Hypothalamus (tissue), 51 donors: ENCODE measurements at regions not wholly inside any gene's neighbourhood (a gene's known extent, or its start where the extent isn't known, plus 50 kb on each side); places are given as distances from the start of the nearest gene placed in this dataset.

Experiments used
- DNase-seq, 51 donors: peaks; one replicate each; lab custom pipeline; 2025; lab: John Stamatoyannopoulos, UW

DNA sequence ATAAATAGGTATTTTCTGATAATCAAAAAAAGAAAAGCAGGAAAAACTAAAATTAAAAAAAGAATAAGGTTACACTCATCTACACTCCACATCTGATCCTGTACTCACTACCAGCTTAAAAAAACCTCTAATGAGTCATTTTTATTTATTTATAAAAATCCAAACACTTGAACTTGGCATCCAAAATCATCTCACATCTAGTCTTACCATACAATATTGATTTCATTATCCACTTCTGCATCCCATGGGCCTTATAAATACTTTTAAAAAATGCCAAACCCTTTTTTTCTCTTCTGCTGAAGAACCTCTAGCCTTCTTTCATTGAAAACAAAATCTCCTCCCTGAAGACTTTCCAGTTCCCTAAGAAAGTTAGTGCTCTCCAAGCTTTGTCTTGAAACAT, 109.7 kb downstream of the TMTC3 start:
- DNase-seq, result no peak

DNA sequence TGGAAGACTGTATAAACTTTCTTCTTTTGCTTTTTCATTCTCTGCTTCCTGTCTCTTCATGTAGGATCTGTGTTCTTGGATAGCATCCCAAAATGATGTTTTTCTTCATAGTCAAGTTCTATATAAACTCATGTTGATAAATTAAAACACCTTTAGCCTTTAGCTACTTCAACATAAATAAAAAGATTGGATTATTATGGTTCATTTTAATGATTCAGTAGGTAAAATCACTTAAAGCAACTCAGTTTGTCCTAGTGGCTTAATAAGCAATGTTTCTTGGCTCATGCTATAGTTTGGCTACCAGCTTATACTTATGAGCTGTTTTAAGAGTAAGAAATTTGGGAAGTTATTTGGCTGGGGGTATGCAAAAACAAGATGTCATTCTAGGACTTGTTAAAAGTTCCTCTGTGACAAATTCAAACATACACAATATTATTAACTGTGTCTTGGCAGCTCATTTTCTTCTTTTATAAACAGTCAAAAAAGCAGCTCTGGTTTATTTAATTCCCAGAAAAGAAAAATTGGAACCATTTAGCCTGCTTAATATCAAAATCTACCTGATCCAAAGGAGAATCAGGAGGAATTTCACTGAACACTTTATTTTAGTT, 111.4 kb downstream of the TMTC3 start:
- DNase-seq, result no peak

GRCh38 chr12:88255224-88255623, 113.1 kb downstream of the TMTC3 start:
- DNase-seq, result no peak

DNA sequence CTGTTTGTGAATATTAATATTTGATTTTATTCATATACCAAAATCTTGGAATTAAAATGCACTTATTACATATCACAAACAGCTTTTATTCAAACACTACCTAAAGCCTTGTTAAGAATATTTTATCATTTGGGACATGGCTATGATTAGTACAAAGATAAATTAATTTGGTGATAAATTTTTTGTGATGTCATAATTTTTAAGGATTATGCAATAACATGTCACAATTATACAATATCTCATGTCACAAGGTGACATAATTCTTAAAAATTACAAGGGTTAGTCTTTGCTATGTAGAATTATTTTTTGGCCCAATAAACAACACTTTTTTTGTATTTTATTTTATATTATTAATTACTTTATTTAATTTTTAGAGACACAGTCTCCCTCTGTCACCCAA, 113.7 kb downstream of the TMTC3 start:
- no peak for DNase-seq

- no peak for DNase-seq
These were observed 116.3 kb downstream of the TMTC3 start for GRCh38 chr12:88258396-88258795.

- DNase-seq, result no peak
These were observed 124.8 kb downstream of the TMTC3 start for GRCh38 chr12:88266806-88267360.

- DNase-seq, result no peak
These were observed 125.5 kb downstream of the TMTC3 start for GRCh38 chr12:88267630-88268029.

- no peak for DNase-seq
These were observed 130.3 kb downstream of the TMTC3 start for GRCh38 chr12:88272456-88272855.

DNA sequence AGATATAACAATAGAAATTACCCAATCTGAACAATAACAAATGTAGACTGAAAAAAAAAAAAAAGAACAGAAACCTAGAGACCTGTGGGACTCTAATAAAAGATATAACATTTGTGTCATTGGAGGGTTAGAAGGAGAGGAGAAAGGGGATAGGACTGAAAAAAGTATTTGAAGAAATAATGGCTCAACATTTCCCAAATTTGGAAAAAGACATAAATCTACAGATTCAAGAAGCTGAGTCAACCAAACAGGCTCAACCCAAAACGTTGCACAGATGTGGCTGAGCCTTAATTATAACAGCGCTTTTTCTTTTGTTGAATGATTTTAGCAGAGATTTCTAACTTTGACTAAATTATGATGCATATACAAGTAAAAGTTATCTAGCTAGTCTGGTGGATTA, 131.3 kb downstream of the TMTC3 start:
- DNase-seq, result no peak

- DNase-seq, result no peak
These were observed 131.8 kb downstream of the TMTC3 start for GRCh38 chr12:88273875-88274274.

DNA sequence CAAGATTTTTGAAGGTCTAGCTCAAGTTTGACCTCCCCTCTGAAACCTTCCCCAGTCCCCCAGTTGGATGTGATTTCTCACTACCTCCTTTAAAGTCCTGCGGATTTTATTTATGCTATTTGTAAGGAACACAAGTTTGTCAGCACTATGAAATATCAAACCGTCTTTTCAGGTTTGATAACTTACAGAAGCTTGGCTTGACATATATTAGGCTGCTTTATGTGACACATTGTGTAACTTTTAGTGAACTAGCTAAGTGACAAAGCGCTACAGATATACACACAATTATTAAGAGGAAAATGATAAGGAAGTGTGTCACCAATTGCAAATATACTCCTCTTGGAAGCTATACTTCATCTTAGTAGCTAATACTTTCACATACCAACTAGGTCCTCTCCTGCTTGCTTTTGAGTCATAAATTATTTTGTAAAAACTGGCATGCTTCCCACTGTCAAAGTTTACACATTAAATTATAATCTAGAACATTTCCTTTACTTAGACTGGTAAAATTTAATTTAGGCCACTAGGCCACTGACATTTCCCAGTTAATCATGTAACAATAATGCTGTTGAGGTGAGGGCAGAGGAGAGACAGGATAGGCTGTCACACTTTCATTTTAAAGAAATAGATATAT, 149.5 kb downstream of the TMTC3 start:
- DNase-seq, result no peak

DNA sequence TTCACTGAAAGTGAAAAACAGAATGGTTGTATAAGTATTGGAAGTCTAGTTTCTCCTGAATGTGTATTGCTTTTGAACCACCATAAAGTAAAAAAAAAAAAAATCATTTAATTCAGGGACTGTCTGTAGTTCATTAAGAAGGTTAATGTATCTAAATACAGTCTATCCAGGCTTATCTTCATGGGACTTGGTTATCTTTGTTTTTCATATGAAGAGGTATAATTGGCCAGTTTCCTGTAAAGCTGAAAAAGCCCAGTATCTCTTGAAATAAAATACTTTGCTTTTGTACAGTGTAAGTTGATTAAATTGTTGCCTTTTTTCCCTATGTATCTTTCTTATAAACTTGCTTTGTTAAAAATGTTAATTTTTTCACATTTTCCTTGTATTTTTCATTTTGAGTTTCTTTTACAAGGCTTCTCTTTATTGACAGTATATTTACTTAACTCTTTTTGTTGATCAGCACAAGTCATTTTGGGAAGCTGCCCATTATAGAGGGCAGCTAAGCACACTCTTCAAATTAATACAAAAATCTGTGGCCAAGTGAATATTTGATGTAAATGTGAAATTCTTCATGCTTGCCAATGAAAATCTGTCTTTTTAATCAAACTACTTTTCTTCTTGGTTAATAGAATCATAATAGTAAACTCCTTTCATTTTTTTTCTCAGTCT, 156.0 kb downstream of the TMTC3 start:
- DNase-seq, result no peak

- DNase-seq, result no peak
These were observed 156.7 kb downstream of the TMTC3 start for GRCh38 chr12:88298761-88299242.

- DNase-seq, result no peak
These were observed 157.5 kb downstream of the TMTC3 start for GRCh38 chr12:88299567-88300101.

- no peak for DNase-seq
These were observed 158.8 kb downstream of the TMTC3 start for GRCh38 chr12:88300931-88301330.

DNA sequence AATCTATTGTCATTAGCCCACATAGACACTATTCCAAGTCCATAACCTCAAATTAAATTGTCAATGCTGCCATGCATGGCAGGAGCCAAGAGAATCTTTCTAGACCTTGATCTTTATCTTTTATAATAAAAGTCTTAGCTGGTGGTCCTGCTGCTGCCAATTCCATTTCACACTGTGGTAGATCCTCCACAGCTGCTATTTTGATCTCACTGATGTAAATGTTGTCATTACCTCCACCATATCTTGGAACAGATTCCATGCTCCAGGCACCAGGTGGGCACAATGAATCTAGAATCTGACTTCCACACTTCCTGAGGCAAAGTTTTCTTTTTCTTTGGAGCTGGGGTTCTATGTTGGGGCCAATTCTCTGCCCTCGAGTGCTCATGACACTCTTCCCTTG, 161.2 kb downstream of the TMTC3 start:
- no peak for DNase-seq

- DNase-seq, result no peak
These were observed 163.3 kb downstream of the TMTC3 start for GRCh38 chr12:88305254-88305890.

GRCh38 chr12:88306471-88307069, 164.5 kb downstream of the TMTC3 start:
- DNase-seq, result no peak

DNA sequence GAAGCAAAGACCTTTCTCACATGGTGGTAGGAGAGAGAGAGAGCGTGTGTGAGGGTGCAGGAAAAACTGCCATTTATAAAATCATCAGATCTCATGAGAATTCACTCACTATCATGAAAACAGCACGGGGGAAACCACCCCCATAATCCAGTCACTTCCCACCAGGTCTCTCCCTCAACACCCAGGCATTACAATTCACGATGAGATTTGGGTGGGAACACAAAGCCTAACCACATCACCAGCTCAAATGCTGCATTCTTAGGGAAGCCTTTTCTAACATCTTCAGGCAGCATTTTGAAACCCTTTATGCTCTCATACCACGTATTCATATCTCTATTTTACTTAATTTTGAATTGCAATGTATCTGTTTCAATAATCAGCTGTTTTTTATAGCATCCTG, 165.9 kb downstream of the TMTC3 start:
- no peak for DNase-seq

GRCh38 chr12:88308825-88309224, 166.7 kb downstream of the TMTC3 start:
- no peak for DNase-seq

DNA sequence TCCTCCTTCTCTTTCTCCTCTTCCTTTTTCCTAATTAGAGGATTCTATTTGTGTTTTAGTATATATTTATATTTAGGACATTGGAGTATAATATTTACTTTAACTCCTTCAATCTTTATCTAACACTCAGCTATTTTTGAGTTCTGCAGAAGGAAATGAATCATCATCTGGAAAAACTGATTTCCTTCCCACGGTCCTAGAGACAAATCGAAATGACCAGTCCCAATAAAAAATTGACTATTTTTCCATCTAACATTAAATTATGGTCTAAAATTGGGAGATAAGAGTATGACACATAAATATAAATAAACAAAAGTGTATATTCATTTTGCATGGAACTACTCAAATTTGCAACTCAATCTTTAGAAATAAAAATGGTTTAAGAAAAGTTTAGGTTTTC, 167.4 kb downstream of the TMTC3 start:
- no peak for DNase-seq
